ENCODE measurements at regions not wholly inside any gene's neighbourhood (a gene's known extent, or its start where the extent isn't known, plus 50 kb on each side); places are given as distances from the start of the nearest gene placed in this dataset.
"Not testable (repeated sequence)": the region's sequence is repeated elsewhere in the genome, so short reads cannot be mapped to it uniquely, and the experiment has no call there.

DNA sequence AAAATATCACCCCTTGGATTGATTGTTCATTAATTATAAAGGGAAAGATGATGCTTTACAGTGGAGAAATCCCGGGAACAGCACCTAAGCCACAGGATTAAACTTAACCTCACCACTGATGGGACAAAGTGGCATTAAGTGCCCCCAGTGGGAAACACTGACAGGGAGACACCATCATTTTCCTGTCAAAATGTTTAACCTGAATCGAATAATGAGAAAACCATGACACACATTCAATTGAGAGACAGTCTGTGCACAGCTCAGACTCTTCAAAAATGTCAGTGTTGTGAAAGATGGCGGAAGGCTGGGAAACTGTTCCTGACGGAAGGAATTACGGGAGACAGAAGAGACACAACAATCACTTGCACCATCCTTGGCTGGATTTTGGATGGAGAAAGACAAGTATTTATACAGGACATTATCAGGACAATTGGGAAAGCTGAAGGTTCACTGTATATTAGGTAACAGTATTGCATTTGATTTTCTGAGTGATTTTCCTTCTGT is 111.8 kb upstream of the ASB18 start:
- no peak for DNase-seq

DNA sequence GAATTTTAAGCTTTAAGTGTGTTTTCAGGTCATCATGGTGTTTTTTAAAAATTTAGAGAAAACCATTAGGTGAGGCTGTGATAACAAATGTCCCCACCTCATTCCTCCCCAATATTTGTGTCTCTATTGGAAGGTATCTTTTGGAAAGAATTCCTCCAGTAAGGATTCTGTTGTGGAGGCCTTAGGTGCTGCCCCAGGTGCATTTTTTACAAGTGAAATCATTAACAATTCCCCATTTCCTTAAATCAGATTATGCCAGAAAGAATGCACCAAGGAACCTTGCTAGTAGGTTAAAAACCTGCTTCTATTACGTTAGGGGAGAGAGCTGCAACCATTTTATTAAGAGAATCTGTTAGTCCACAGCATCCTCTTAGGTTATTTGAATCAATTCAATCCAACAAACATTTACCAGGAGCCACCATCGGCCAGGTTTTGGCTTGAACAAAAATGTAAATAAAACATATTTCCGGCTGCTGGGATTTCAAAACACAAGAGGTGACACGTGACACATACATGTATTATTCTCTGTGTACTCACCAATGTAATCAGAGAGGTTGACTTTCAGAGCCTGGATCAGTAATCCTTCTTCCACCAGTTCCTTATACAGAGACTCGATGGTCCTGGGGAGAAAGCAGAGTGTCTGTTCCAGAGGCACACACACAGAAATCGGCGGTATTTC is 112.5 kb upstream of the ASB18 start:
- DNase-seq: no peak

DNA sequence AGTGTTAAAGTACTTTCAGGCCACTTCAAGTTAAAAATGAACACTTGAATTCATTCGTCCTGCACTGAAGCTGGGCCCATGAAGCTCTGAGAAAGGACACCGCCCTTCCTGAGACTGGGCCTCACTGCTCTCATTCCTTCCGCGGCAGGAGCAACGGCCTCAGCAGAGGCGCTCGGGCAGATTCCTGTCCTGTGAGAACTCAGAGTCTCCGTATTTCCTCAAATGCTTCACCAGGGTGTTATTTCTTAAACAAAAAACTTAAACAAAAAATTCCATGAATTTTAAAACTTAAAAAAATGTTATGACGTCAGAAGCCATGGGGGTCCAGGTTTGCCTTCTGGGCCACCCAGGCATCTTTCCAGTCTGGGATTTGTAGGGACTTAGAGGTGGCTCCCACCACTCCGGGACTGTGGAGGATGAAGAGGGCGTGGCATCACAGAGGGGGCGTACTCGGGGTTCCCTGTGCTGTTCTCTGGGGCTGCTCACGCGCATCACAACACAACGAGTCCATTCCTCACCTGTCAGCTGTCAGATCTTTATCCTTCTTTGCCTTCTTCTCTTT is 115.9 kb upstream of the ASB18 start:
- no peak for DNase-seq

DNA sequence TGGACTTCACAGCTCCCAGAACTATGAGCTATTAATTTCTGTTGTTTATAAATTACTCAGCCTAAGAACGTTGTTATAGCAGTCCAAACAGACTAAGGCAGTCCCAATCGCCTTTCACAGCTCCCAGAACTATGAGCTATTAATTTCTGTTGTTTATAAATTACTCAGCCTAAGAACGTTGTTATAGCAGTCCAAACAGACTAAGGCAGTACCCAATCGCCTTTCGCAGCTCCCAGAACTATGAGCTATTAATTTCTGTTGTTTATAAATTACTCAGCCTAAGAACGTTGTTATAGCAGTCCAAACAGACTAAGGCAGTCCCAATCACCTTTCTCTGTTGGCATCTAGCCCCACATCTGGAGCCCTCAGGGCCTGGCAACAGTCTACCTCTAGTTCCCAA is 117.0 kb upstream of the ASB18 start:
- not testable (repeated sequence) for DNase-seq

DNA sequence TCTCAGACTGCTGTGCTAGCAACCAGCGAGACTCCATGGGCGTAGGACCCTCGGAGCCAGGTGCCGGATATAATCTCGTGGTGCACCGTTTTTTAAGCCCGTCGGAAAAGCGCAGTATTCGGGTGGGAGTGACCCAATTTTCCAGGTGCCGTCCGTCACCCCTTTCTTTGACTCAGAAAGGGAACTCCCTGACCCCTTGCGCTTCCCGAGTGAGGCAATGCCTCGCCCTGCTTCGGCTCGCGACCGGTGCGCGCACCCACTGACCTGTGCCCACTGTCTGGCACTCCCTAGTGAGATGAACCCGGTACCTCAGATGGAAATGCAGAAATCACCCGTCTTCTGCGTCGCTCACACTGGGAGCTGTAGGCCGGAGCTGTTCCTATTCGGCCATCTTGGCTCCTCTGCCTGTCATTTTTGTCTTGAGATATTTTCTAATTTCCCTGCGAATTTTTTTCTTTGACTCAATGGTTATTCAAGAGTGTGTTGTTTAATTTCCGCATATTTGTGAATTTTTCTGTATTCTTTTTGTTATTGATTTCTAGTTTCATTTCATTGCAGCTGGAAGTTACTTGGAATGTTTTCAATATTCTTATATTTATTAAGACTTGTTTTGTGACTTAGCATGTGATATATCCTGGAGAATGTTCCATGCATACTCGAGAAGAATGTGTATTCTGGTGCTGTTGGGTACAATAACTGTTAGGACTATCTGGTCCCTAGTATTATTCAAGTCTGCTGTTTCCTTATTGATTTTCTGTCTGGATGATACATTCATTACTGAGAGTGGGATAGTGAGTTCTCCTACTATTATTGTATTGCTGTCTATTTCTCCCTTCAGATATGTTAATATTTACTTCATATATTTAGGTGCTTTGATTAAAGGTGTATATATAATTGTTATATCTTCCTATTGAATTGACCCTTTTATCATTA is 125.3 kb upstream of the ASB18 start:
- not testable (repeated sequence) for DNase-seq

DNA sequence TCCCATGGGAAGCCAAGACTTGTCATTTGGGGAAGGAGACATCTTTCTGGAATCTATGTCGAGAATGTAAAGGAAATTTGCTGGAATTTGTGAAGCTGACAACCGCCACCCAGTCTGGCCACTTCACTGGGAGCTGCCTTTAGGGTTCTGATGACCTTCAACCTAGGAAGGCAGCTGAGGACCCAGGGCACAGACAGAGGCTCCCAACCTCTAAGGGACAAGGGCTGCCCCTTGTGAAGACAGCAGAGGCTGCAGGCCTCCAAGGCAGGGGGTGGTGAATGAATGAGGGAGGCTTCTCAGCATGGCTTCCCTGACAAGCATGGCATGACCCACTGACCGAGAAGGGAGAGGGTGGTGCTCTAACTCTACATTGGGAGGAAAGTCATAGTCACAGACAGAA is 128.9 kb upstream of the ASB18 start:
- DNase-seq: no peak

DNA sequence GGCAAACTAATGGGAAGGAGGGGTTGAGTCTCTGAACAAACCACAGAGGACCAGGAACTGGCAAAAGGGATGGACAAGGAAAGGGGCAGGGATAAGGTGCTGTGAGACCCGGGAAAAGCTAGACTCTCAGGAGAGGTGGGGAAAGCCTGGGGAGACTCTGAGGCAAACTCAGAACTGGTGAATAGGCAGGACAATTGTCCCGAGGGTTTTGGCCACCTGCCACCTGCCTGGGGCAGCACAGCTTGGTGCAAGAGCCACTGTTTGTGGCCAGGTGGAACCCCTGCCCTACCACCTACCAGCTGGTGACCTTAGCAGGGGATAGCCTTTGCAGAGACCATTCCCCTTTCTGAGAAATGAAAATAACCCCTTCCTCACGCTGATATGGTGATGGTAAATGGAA is 129.4 kb upstream of the ASB18 start:
- no peak for DNase-seq

DNA sequence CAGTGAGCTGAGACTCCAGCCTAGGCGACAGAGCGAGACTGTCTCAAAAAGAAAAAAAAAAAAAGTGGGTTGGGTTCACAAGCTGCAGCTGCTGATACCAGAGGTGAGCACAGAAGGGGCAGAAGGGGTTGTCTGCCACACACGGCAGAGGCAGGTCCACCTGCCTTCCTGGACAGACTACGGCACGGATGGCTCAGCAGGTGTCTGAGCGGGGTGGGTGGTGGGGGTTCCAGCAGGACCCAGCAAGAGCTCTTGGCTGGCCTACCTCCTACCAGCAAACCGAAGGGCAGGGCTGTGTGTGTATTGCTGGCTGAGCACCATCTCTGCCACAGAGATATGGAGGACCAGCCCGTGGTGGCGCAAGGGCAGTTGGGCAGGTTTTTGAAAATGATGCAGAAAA is 130.4 kb upstream of the ASB18 start:
- DNase-seq: no peak

DNA sequence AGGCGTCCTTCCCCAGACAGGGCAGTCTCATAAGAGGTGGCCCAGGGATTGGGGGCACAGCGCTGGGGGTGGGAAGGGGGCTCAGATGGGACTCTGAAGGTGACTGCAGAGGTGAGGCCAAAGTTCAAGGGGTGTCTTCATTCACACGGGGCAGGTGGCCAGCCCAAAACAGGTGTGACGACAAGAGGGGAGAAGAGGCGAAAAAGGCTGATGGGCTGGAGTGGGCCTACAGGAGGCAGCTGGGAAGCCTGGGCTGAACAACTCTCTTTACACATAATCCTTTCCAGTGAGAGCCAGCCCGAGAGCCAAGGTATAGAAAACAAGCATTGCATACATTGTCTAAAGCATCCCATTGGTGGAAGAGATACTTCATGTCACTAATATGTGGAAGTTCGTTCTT is 130.9 kb upstream of the ASB18 start:
- no peak for DNase-seq

DNA sequence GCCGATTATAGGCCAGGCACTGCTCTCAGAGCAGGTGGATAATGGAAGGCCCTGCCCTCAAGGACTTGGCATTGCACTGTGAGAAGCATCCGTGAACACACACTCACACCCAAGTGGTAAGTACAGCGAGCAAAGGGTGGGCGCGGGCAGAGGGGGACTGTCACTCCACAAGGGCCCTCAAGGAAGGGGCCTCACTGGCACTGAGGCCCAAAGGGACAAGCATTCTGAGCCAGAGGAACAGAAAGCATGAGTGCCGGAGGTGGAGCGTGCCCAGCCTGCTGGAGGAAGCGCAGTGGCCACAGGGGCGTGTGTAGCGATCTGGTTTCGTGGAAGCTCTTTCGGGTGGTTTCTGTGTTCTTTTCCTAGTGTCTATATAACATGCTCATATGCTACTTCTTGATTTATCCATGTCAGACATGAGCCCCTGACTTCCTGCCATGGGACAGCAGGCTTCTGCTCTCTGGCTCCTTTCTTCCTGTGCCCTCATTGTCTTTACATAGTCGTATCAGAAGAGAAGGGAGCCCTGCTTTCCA is 132.7 kb upstream of the ASB18 start:
- DNase-seq: no peak

DNA sequence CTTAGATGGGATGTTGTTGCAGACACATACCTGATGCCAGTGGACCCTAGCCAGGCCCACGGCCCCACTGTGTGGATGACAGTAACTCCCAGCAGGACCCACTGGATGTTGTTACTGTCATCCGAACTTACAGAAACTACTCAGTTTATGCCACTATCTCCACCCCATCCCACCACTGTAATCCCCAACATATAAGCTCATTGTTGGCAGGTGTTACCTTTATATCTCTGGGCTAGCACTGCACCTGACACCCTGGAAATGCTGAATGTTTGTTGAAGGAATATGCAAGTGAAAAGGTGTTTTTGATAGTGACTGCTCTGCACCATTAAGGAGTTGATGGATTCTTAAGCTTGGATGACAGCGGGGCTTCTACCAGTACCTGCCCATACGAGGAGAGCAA is 133.5 kb upstream of the ASB18 start:
- no peak for DNase-seq

DNA sequence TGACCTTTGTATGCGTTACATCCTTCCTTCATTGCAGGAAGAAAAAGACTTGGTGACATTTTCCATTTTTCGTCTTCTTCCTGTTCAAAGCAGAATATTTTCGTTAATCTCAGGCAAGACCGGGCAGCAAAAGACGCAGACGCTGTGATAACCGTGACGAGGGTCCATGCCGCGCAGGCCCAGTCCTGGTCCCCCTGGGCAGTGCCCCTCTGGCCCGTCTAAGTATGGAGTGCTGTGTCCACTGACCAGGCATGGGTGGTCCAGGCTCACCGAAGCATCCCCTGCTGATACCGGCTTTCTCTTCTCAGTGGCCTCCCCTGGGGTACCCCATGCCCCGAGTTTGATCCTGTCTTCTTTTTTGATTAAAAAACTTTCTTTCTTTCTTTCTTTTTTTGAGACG is 135.2 kb upstream of the ASB18 start:
- DNase-seq: no peak

DNA sequence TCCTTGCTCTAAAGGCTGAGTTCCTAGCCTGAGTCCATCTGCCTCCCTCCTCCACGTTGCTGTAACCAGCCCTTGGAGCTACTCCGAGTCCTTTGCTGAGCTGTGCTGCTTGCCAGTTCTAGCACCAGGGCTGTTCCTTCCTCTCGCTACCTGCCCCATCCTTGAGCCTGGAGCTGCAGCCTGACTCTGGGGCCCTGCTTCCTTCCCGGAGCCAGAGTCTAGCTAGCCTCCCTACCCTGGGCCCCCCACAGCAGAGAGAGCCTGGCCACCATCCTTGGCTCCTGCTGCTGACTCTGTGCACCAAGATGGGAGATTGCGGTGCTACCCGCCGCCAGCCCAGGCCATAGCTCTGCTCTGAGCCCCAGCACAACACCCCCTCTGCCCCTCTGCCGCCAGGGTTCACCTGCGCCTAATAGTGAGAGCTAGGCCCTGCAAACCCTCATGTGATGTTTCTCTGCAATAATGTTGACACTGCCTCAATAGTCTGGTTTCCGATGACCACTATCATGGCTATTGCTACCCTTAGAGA is 135.9 kb upstream of the ASB18 start:
- DNase-seq: no peak

DNA sequence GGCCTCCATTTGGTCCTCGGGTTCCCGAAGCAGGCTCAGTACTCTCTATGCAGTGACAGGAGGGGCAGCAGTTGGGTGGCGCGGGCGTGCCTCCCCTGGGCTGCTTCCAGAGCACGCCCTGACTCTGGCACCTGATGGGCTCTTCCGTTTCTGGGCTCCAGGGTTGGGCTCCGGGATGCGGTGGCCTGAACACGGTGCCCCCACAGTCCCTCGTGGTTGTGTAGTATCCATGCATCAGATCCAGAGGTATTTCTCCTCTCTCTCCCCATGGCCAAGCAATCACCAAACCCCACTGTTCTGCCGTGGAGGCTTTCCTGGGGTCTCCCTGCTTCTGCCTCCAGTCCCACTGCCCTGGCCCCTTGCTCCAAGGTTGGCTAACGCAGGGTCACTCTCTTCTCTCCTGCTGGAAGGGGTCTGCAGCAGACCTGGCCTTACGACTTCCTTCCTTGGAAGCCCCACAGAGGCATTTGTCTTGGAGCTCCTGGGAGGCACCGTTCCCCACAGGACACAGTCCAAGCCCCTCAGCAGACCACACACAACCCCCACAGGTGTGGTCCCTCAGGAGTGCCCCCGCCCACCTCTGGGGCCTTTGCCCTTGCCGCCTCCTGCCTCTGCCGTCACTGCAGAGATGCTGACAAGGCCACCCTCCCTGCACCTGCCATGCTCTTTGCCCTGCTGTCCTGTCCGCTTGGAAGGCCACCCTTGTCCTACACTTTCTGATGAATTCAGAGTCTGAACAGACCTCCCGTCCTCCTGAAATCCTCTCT is 136.6 kb upstream of the ASB18 start:
- no peak for DNase-seq

DNA sequence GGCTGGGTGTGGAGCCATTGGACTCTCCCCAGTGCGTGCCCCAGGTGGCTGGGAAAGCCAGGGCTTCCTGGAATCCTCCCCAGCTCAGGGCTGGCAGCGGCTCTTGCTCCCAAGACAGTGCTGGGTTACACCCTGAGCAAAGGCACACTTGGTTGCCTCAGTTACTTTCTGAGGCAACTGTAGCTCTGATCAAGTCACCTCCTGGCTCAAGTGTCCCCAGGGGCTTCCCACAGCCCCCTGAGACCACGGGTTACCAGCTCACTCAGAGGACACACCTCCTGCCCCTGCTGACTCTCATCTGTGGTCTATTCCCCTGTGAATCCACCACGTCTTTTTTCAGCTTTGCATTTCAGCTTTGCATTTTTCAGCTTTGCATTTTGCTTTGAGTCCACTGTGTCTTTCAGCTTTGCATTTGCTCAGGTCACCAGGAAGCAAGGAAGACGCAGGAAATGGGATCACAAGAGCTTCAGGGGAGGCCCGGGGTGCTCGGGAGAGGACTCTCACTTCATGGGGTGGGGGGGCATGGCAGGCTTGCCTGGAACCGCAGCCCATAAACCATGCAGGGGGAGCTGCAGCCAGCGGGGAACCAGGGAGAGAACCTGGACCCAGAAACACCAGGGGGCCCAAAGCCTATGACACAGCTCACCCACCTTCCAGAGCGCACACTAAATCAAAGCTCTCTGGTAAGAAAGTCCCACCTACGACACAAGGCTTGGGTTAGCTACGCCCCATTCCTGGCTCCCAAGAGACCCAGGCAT is 138.0 kb upstream of the ASB18 start:
- no peak for DNase-seq

DNA sequence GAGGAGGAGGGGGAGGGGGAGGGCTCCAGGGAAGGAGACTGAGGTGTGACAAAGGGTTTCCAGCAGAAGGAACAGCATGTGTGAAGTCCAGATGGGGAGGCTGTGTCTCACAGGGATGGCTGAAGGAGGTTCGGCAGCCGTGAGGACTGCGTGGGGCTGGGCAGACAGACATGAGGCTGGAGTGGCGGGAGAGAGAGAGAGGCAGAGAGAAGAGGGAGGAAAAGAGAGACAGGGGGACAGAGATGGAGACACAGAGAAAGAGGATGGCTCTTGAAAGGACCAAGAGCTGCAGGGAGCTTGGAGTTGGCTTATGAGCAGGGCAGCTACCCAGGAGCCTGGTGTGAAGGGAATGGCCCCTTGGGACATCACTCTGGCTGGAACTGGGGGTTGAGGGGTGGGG is 138.9 kb upstream of the ASB18 start:
- no peak for DNase-seq

DNA sequence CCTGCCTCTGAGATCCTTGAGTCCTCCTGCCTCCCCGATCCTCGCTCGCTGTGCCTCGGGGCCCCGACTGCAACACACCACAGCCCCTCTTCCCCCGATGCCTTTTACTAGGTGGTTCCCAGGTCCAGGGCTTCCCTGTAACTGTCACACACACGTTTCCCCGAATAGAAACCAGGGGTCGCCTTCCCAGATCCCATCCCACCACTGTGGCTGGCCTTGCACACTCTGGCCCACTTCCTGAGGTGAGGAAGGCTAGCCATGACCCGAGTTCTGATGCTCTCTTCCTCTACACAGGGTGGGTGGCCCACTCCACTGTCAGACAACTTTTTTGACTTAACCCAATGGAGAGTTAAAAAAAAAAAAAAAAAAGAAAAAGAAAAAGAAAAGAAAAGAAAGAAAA is 139.6 kb upstream of the ASB18 start:
- DNase-seq: no peak

DNA sequence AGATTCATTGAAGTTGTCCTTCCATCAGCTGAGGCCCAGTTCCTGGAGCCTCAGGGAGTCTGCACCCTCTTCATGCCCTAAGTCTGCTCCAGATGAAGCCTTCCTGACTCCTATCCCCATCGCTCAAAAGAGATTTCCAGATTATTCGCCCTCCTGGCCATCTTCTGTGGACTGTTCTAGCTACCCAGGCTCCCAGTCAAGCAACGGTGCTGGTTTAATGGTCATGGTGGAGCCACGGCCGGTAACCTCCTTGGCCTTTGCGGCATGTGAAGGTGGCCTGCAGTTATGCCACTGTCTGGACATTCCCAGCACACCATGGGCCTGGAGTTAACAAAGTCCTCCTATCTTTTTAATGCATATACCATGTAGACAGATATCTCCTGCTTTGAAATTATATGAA is 140.1 kb upstream of the ASB18 start:
- DNase-seq: no peak

DNA sequence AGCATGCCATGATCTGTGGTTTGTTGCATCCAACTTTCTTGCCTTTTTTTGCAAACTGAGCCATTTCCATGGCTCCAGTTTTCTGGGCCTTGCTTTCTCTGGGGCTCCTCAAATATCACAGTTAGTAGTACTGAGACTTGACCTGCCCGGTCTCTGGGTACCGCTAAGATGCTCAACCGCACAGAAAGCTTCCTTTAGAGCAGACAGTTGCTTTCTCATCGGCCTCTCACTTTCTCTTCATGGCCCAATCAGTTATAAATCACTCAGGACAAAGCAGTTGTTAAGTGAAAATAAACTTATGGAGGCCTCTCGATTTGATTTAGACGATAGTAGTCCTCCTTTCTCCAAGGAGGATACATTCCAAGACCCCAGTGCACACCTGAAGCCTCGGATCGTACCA is 141.2 kb upstream of the ASB18 start:
- DNase-seq: no peak

DNA sequence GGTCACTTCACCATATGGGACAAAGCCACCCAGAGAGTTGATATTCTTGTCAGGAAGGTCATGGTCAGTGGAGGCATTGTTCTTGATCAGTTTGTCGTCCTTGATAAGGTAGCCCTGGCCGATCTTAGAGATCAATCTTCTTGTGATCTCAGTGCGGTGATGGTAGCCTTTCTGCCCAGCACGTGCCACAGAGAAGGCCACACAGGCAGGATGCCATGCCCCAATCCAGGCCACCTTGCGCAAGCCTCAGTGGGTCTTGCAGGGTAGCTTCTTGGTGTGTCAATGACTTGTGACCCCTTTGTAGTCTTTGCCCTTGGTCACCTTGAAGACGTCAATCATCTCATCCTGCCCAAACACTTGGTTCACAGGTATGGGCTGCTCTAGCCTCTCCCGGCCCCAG is 143.9 kb upstream of the ASB18 start:
- DNase-seq: no peak

DNA sequence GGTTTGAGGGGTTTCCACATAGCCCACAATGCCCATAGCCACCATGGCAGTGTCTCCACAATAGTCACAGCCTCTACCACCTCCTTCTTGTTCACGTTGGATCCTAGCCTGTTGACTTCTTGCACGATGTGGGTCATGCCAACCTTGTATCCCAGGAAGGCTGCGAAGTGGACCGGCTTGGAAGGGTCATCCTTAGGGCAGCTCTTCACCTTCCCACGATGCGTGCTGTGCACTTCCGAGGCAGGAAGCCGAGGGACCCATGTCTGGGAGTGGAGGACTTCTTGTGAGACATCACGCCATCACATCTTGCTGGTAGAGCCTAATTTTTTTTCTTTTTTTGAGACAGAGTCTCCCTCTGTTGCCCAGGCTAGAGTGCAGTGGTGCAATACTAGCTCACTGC is 144.6 kb upstream of the ASB18 start:
- no peak for DNase-seq

Data from NCI-H1694 treated with DMSO at 0.1 percent for 48 hours (cell line).